ENCODE measurements at regions not wholly inside any gene's neighbourhood (a gene's known extent, or its start where the extent isn't known, plus 50 kb on each side); places are given as distances from the start of the nearest gene placed in this dataset.

DNA sequence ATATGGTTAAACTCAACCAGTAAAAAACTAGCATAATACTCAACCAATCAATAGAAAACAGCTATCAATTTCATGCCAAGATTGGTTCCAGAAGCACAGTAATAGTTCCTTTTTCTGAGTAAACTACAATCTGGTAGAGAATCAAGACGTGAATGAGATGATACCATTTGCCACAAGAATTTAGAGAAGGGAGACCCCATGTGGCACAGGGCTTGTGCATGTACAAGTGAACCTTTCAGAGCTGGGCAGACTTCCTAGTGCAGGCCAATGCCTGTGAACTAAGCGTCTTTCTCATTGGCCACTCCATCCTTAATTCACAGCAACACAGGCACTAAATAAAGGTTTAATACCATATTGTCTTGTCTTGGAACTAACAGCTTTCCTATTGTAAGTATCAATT is 213.5 kb downstream of the RFPL4B start:
- TF ChIP-seq POLR2A (IDR thresholded peaks at IDR 0.05): no peak
- TF ChIP-seq, protein P1, sequence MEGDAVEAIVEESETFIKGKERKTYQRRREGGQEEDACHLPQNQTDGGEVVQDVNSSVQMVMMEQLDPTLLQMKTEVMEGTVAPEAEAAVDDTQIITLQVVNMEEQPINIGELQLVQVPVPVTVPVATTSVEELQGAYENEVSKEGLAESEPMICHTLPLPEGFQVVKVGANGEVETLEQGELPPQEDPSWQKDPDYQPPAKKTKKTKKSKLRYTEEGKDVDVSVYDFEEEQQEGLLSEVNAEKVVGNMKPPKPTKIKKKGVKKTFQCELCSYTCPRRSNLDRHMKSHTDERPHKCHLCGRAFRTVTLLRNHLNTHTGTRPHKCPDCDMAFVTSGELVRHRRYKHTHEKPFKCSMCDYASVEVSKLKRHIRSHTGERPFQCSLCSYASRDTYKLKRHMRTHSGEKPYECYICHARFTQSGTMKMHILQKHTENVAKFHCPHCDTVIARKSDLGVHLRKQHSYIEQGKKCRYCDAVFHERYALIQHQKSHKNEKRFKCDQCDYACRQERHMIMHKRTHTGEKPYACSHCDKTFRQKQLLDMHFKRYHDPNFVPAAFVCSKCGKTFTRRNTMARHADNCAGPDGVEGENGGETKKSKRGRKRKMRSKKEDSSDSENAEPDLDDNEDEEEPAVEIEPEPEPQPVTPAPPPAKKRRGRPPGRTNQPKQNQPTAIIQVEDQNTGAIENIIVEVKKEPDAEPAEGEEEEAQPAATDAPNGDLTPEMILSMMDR (IDR thresholded peaks at IDR 0.05): no peak
- 74 to 78% methylated on average over 2 of the region's 2 CpGs for WGBS, 2 donors

DNA sequence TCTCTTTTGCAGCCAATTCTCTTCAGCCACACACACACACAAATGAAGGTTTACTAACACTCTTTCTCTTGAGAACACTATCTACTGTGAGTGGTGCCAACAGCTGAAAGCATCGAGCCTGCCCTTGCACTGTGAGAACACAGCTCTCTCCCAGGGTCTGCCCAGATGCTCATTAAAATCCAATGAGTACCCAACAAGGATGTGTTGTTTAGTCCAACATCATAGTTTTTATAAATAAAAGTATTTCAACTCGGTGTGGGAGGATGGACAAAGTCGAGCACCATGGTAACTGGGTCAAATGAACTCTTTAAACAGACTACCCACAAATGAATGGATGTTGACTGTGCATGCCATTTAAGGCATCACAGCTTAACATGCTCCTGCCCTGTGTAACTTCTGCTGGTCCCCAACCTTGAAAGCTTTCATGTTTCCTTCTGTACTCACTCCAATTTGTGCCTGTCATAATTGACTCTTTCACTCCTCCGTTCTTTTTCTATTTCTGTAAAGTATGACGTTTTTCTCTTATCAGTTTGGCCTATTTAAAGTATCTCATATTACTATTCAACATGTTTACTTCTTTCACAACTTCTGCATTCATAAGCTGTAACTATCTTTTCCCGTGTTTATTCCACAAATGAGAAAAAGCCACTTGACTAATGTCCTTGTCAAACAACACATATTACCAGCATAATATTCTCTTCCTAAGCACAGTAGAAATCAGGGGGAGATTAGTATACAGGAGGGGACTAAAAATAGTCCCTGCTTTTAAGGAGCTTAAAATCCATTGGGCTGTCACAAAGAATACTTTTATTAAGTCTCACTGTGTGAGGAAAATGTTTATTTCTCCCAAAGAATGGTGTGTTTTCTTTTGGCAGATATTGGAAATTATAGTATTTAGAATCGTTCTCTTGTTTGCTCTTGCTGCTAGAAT is 215.4 kb downstream of the RFPL4B start:
- H3K27me3 ChIP-seq: no peaks in the 10 kb centered on the region
- intact Hi-C loops (cut with DNase I): no loop called here
- H3K4me3 ChIP-seq: no peak overlapping the region
- WGBS, 2 donors: 28 to 47% methylated on average over 7 of the region's 7 CpGs
- peak overlapping the region in 2 of 4 donors; percentile 12 to 18 for H3K27ac ChIP-seq
- no peaks in the 10 kb centered on the region for H3K9me3 ChIP-seq
- H3K36me3 ChIP-seq: no peaks in the 10 kb centered on the region
- TF ChIP-seq, protein P1 (IDR thresholded peaks at IDR 0.05): no peak
- TF ChIP-seq POLR2A (IDR thresholded peaks at IDR 0.05): no peak
- no peak for DNase-seq
- no peaks in the 10 kb centered on the region for H3K4me1 ChIP-seq

More for the DNA sequence above, 213.5 kb downstream of the RFPL4B start:
- H3K27ac ChIP-seq: no peak overlapping the region
- H3K4me3 ChIP-seq: no peak overlapping the region
- no peaks in the 10 kb centered on the region for H3K36me3 ChIP-seq
- intact Hi-C loops (cut with DNase I): no loop called here
- no peak for DNase-seq
- no peaks in the 10 kb centered on the region for H3K9me3 ChIP-seq
- H3K4me1 ChIP-seq: no peaks in the 10 kb centered on the region
- H3K27me3 ChIP-seq: no peaks in the 10 kb centered on the region

DNA sequence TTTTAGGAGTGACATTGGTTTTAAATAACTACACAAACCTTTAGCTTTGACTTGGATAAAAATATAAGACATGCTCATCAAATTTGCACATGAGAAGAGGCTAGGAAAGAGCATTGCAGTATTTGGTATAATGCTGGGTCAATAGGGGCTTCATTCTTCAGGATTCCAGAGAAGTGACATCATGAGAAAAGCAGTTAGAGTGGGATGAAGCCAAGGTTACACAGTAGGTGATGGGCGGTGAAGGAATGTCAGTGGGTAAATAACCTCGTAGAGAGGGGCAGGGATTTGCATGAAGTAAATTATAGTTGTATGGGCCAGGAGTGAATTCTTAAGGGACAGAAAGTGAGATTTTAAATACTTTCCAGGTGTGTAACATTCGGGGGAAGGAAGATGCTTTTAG is 216.2 kb downstream of the RFPL4B start:
- 43 to 59% methylated on average over 3 of the region's 3 CpGs for WGBS, 2 donors
- TF ChIP-seq, protein P1 (IDR thresholded peaks at IDR 0.05): no peak
- no peak for TF ChIP-seq POLR2A (IDR thresholded peaks at IDR 0.05)
- Histone ChIP-seq H3K27ac (no peak overlapping the region), H3K27me3 (no peaks in the 10 kb centered on the region), H3K36me3 (no peaks in the 10 kb centered on the region), H3K4me3 (no peak overlapping the region), H3K4me1 (no peaks in the 10 kb centered on the region), H3K9me3 (no peaks in the 10 kb centered on the region)
- intact Hi-C loops (cut with DNase I): no loop called here
- no peak for DNase-seq

DNA sequence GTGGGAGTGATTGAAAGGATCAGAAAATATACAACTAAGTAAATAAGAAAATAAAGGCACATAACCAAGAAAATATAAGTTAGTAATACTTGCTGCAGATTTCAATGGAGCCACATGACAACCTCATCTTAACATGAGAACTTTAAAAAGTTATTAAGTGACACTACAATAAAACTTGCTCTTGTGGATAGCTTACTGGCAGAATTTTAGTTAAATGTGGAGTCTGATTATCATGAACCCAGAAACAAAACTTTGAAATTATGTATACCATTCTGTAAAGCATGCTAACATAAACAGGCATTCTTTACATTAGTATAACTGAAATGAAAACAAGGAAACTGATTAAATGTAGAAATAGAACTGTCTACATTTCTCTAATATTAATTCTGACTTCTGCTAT is 220.9 kb downstream of the RFPL4B start:
- no peak overlapping the region for H3K4me3 ChIP-seq
- H3K9me3 ChIP-seq: no peaks in the 10 kb centered on the region
- no peaks in the 10 kb centered on the region for H3K36me3 ChIP-seq
- no peak overlapping the region for H3K27ac ChIP-seq
- DNase-seq: no peak
- intact Hi-C loops (cut with DNase I): no loop called here
- H3K4me1 ChIP-seq: peaks cover 0 to 9% (median 0%) of the 10 kb centered on the region in 3 donors
- no peaks in the 10 kb centered on the region for H3K27me3 ChIP-seq
- no peak for TF ChIP-seq POLR2A (IDR thresholded peaks at IDR 0.05)
- TF ChIP-seq, protein P1 (IDR thresholded peaks at IDR 0.05): no peak

DNA sequence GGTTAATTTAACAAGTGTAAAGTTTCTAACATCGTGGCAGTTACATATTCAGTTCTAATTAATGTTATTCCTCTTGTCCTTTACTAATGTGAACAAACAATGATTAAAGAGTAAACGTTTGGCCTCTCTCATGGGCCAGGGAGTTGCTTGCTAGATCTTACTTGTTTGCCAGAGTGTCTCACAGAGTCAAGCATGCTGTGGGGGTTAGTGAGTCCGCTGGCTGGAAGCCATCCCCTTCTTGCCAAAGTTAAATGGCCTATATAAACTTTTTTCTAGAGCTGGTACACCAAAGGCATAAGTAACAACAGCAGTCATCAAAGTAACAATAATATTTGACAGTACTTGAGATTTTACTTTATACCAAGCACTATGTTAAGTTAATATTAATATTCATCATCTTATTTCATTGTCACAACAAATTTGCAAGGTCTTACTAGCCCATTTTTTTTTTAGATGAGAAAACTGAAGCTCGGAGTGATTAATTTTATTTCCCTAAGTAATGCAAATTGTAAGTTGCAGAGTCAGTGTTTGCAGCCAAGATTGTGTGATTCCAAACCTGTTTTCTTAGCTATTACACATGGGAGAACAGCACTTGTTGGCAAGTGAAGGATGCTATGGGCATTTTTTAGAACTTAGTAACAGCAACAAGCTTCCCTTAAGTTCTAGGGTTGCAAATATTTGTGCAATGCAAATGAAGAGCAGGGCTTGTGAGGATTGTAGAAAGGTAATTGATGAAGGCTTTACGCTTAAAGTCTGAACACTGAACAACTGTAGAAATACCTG is 224.5 kb downstream of the RFPL4B start:
- no peak for TF ChIP-seq POLR2A (IDR thresholded peaks at IDR 0.05)
- TF ChIP-seq, protein P1 (IDR thresholded peaks at IDR 0.05): no peak
- no peaks in the 10 kb centered on the region for H3K27me3 ChIP-seq
- intact Hi-C loops (cut with DNase I): no loop called here
- no peaks in the 10 kb centered on the region for H3K9me3 ChIP-seq
- H3K36me3 ChIP-seq: no peaks in the 10 kb centered on the region
- no peak overlapping the region for H3K4me3 ChIP-seq
- H3K27ac ChIP-seq: no peak overlapping the region
- H3K4me1 ChIP-seq: peaks cover 0 to 13% (median 0%) of the 10 kb centered on the region in 3 donors
- WGBS, 2 donors: 25 to 31% methylated on average over 5 of the region's 5 CpGs
- no peak for DNase-seq

Measured in esophagus squamous epithelium (tissue), 5 donors.